ENCODE measurements at regions not wholly inside any gene's neighbourhood (a gene's known extent, or its start where the extent isn't known, plus 50 kb on each side); places are given as distances from the start of the nearest gene placed in this dataset.

GRCh38 chr15:97600190-97600589 is 360.3 kb upstream of the ARRDC4 start:
- TF ChIP-seq CTCF (IDR thresholded peaks at IDR 0.05) (no peak), POLR2A (IDR thresholded peaks at IDR 0.05) (no peak), EP300 (IDR thresholded peaks at IDR 0.05) (no peak)

Data from tibial nerve (tissue), 4 donors.